ENCODE measurements at regions not wholly inside any gene's neighbourhood (a gene's known extent, or its start where the extent isn't known, plus 50 kb on each side); places are given as distances from the start of the nearest gene placed in this dataset.

DNA sequence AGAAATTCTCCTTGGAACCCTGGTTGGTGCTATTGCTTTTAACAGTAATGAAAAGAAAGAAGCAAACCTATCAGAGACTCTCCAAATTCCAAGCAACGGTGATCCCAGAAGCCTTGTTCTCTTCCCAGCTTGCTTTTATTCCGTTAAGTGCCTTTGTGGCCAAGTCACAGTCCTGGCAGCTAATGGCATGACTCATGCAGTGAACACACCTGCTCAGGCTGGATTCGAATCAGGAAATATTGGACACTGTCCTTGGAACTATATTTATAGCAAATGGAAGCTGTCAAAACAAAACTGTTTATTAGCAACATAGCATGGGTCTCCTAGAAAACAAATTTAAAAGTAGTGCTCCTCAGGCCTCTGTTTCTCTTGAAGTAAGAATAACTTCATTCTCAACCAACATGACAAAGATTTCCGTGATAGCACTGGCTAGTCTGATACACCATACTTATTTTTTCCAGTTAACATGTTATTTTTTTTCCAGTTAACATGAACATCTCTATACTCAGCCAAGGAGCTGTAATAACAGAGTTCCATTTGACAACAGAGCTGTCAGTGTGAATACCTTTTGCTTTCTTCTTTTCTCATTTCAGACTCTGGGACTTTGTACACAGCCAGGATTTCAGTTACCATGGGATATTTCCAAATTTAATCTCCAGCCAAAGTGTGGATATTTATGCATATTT is 502.4 kb downstream of the GADD45G start:
- TF ChIP-seq ZFX (IDR thresholded peaks at IDR 0.05) (no peak), POLR2A (IDR thresholded peaks at IDR 0.05; ENCODE audit: borderline replicate concordance, extremely low read depth, insufficient read depth, insufficient read length) (no peak), EZH2 (IDR thresholded peaks at IDR 0.05) (no peak), ELF1 (IDR thresholded peaks at IDR 0.05; ENCODE audit: borderline replicate concordance, low read depth) (no peak), POLR2AphosphoS5 (IDR thresholded peaks at IDR 0.05; ENCODE audit: low read depth, low read length) (no peak), SP1 (IDR thresholded peaks at IDR 0.05; ENCODE audit: low read depth) (no peak), EGR1 (IDR thresholded peaks at IDR 0.05; ENCODE audit: low read depth) (no peak), CBX3 (IDR thresholded peaks at IDR 0.05; ENCODE audit: low read depth) (no peak), SIN3A (IDR thresholded peaks at IDR 0.05; ENCODE audit: low read depth) (no peak), EZH2phosphoT487 (IDR thresholded peaks at IDR 0.05; ENCODE audit: borderline replicate concordance) (no peak)
- TF ChIP-seq, protein P1, sequence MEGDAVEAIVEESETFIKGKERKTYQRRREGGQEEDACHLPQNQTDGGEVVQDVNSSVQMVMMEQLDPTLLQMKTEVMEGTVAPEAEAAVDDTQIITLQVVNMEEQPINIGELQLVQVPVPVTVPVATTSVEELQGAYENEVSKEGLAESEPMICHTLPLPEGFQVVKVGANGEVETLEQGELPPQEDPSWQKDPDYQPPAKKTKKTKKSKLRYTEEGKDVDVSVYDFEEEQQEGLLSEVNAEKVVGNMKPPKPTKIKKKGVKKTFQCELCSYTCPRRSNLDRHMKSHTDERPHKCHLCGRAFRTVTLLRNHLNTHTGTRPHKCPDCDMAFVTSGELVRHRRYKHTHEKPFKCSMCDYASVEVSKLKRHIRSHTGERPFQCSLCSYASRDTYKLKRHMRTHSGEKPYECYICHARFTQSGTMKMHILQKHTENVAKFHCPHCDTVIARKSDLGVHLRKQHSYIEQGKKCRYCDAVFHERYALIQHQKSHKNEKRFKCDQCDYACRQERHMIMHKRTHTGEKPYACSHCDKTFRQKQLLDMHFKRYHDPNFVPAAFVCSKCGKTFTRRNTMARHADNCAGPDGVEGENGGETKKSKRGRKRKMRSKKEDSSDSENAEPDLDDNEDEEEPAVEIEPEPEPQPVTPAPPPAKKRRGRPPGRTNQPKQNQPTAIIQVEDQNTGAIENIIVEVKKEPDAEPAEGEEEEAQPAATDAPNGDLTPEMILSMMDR (IDR thresholded peaks at IDR 0.05 in 2 of 3, conservative IDR thresholded peaks at IDR 0.05 in 1 of 3; ENCODE audit: borderline replicate concordance in 1 of 3, insufficient read depth in 1 of 3, low read depth in 2 of 3, low read length in 2 of 3) = no peak
- TF ChIP-seq, protein P2, sequence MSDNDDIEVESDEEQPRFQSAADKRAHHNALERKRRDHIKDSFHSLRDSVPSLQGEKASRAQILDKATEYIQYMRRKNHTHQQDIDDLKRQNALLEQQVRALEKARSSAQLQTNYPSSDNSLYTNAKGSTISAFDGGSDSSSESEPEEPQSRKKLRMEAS (IDR thresholded peaks at IDR 0.05) = no peak
